SK-N-SH treated with all-trans-retinoic acid at 6 μM for 48 hours (cell line): ENCODE measurements at regions not wholly inside any gene's neighbourhood (a gene's known extent, or its start where the extent isn't known, plus 50 kb on each side); places are given as distances from the start of the nearest gene placed in this dataset.

Source experiments
- ARNTL ChIP-seq: fragments of 450-650 bp; formaldehyde crosslinking; IDR thresholded peaks from 2 replicates; pipeline ENCODE4 v1.5.0; 2020; ENCODE audit warnings: low read depth, mild to moderate bottlenecking, moderate library complexity, borderline replicate concordance
- CSRNP3 ChIP-seq: fragments of 250-450 bp; sonication (Bioruptor Pico); IDR thresholded peaks from 2 replicates; pipeline ENCODE4 v1.5.1; 2021; ENCODE audit warnings: mild to moderate bottlenecking, moderate library complexity
- OSR1 ChIP-seq: fragments of 250-450 bp; sonication (Bioruptor Pico); IDR thresholded peaks from 2 replicates; pipeline ENCODE4 v1.8.0; 2022; ENCODE audit warnings: moderate library complexity, mild to moderate bottlenecking, inconsistent platforms
- RARB ChIP-seq: fragments of 250-450 bp; sonication (Bioruptor Pico); IDR thresholded peaks from 2 replicates; pipeline ENCODE4 v1.8.0; 2021; ENCODE audit warnings: mild to moderate bottlenecking, moderate library complexity
- SNAI2 ChIP-seq: fragments of 250-450 bp; sonication (Bioruptor Pico); IDR thresholded peaks from 2 replicates; pipeline ENCODE4 v1.5.0; 2020; ENCODE audit warnings: mild to moderate bottlenecking, moderate library complexity
- TOX ChIP-seq: fragments of 250-450 bp; sonication (Bioruptor Pico); IDR thresholded peaks from 2 replicates; pipeline ENCODE4 v1.8.0; 2021; ENCODE audit warnings: mild to moderate bottlenecking, moderate library complexity, borderline replicate concordance
- ZFP30 ChIP-seq: fragments of 450-650 bp; formaldehyde crosslinking; IDR thresholded peaks from 2 replicates; pipeline ENCODE4 v1.5.0; 2022; ENCODE audit warnings: mild to moderate bottlenecking, moderate library complexity
- ZNF70 ChIP-seq: fragments of 450-650 bp; formaldehyde crosslinking; IDR thresholded peaks from 2 replicates; pipeline ENCODE4 v1.5.0; 2020; ENCODE audit warnings: mild to moderate bottlenecking, moderate library complexity
- ZNF8 ChIP-seq: fragments of 450-650 bp; formaldehyde crosslinking; IDR thresholded peaks from 2 replicates; pipeline ENCODE4 v1.5.0; 2020; ENCODE audit warnings: mild to moderate bottlenecking, moderate library complexity

GRCh38 chr16:66150698-66151482 lies 215.6 kb upstream of the CDH5 start:
- TF ChIP-seq ARNTL (CRISPR knock-in tag) (no peak), ZFP30 (no peak), RARB (CRISPR knock-in tag) (no peak), CSRNP3 (CRISPR knock-in tag) (no peak), ZNF8 (CRISPR knock-in tag) (no peak), TOX (CRISPR knock-in tag) (no peak), SNAI2 (no peak), OSR1 (CRISPR knock-in tag) (no peak), ZNF70 (CRISPR knock-in tag) (no peak)
